ENCODE measurements at regions not wholly inside any gene's neighbourhood (a gene's known extent, or its start where the extent isn't known, plus 50 kb on each side); places are given as distances from the start of the nearest gene placed in this dataset.

GRCh38 chr18:70981400-70982140, 692.7 kb downstream of the SOCS6 start:
- no peak for ATAC-seq
- intact Hi-C loops (cut with DNase I), result no loop called here
- Histone ChIP-seq H3K27me3 (no peaks in the 10 kb centered on the region), H3K4me1 (no peaks in the 10 kb centered on the region), H3K4me3 (no peak overlapping the region), H3K36me3 (no peaks in the 10 kb centered on the region), H3K27ac (no peak overlapping the region), H3K9me3 (peaks cover 0 to 17% of the 10 kb centered on the region in 2 donors)
- no peak for DNase-seq
- no peak for TF ChIP-seq CTCF (IDR thresholded peaks at IDR 0.05)

GRCh38 chr18:70973626-70974025, 684.8 kb downstream of the SOCS6 start:
- H3K27ac ChIP-seq, result no peak overlapping the region
- H3K4me3 ChIP-seq, result no peak overlapping the region
- no peaks in the 10 kb centered on the region for H3K36me3 ChIP-seq
- intact Hi-C loops (cut with DNase I), result no loop called here
- H3K9me3 ChIP-seq, result peaks cover 0 to 3% of the 10 kb centered on the region in 2 donors
- H3K27me3 ChIP-seq, result no peaks in the 10 kb centered on the region
- TF ChIP-seq CTCF (IDR thresholded peaks at IDR 0.05), result no peak
- no peak for ATAC-seq
- DNase-seq, result no peak
- H3K4me1 ChIP-seq, result no peaks in the 10 kb centered on the region

- no peak for TF ChIP-seq CTCF (IDR thresholded peaks at IDR 0.05)
- DNase-seq, result no peak
- intact Hi-C loops (cut with DNase I), result no loop called here
- no peak for ATAC-seq
- Histone ChIP-seq H3K4me3 (no peak overlapping the region), H3K27me3 (no peaks in the 10 kb centered on the region), H3K27ac (no peak overlapping the region), H3K36me3 (no peaks in the 10 kb centered on the region), H3K9me3 (peaks cover 0 to 3% of the 10 kb centered on the region in 2 donors), H3K4me1 (no peaks in the 10 kb centered on the region)
Measured at GRCh38 chr18:70966419-70966818, 677.6 kb downstream of the SOCS6 start.

GRCh38 chr18:70961939-70962338, 673.1 kb downstream of the SOCS6 start:
- Histone ChIP-seq H3K36me3 (no peaks in the 10 kb centered on the region), H3K4me1 (no peaks in the 10 kb centered on the region), H3K9me3 (no peaks in the 10 kb centered on the region), H3K27me3 (no peaks in the 10 kb centered on the region), H3K4me3 (no peak overlapping the region), H3K27ac (no peak overlapping the region)
- no peak for ATAC-seq
- no peak for DNase-seq
- no peak for TF ChIP-seq CTCF (IDR thresholded peaks at IDR 0.05)
- intact Hi-C loops (cut with DNase I), result no loop called here

GRCh38 chr18:70956554-70956953, 667.7 kb downstream of the SOCS6 start:
- ATAC-seq (no peak), DNase-seq (no peak)
- Histone ChIP-seq H3K4me3 (no peak overlapping the region), H3K9me3 (no peaks in the 10 kb centered on the region), H3K36me3 (no peaks in the 10 kb centered on the region), H3K4me1 (no peaks in the 10 kb centered on the region), H3K27me3 (no peaks in the 10 kb centered on the region), H3K27ac (no peak overlapping the region)
- intact Hi-C loops (cut with DNase I), result no loop called here
- no peak for TF ChIP-seq CTCF (IDR thresholded peaks at IDR 0.05)

All from left lung (tissue), 4 donors.